ENCODE measurements at regions not wholly inside any gene's neighbourhood (a gene's known extent, or its start where the extent isn't known, plus 50 kb on each side); places are given as distances from the start of the nearest gene placed in this dataset.

- peaks cover 0 to 4% (median 0%) of the 10 kb centered on the region in 3 donors for H3K27me3 ChIP-seq (ENCODE audit: control insufficient read depth in 3 of 3, insufficient read depth in 3 of 3, low read length in 3 of 3)
- no peak overlapping the region for H3K9ac ChIP-seq (ENCODE audit: low read depth in 1 of 3, low read length in 3 of 3)
- no peaks in the 10 kb centered on the region for H3K4me1 ChIP-seq (ENCODE audit: control insufficient read depth in 3 of 3, insufficient read depth in 3 of 3, low read length in 3 of 3)
- no peaks in the 10 kb centered on the region for H3K36me3 ChIP-seq (ENCODE audit: control insufficient read depth in 3 of 3, insufficient read depth in 3 of 3, low read length in 3 of 3)
- H3K27ac ChIP-seq (ENCODE audit: low read depth, low read length): no peak overlapping the region
- H3K4me3 ChIP-seq (ENCODE audit: low read length in 3 of 3): no peak overlapping the region
- H3K9me3 ChIP-seq (ENCODE audit: control insufficient read depth in 3 of 3, low read length in 3 of 3): no peaks in the 10 kb centered on the region
Measured at GRCh38 chr11:122604621-122605020, 50.9 kb upstream of the UBASH3B start.

DNA sequence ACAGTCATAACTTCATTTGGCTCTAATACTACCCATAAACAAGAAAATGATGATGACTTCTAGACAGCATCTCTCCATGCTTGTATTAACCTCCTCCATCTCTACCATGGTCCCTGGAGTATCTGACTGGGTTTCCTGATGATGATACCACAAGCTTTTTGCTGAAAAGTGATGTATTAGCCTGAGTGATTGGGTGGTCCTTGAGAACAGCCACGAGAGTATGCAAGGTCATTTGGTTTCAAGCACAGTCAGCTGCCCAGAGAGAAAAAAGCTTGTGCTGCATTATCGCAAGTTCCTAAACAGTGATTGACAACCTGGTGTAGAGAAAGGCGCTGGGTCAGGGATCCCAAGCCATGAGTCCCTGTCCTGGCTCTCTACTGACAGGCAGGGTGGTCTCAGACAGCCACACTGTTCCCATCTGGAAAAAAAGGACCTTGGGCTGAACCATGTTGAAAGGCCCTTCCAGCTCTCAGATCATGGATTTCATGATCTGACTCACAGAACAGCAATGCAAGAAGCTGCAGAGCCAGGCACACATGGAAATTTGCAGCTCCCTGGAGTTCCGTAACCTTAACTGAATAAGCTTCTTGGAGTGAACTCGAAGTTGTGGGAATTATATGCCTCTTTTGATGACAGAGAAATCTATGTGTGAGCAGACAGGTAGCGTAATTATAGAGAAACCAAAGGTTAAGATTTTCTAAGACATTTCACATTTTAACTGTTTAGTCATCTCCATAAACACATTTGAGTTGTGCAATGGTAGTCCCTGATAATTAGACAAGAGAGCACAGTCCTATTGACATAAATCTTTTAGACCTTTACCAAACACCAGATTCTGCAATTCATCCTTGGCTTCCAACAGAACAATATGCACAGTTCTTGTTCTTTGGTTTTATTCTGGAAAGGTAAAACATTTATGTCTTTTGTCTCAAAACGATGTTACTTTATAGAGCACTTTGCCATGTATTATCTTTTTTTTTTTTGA, 54.1 kb upstream of the UBASH3B start:
- no peak overlapping the region for H3K27ac ChIP-seq (ENCODE audit: low read depth, low read length)
- H3K9ac ChIP-seq (ENCODE audit: low read depth in 1 of 3, low read length in 3 of 3): no peak overlapping the region
- H3K4me1 ChIP-seq (ENCODE audit: control insufficient read depth in 3 of 3, insufficient read depth in 3 of 3, low read length in 3 of 3): no peaks in the 10 kb centered on the region
- H3K27me3 ChIP-seq (ENCODE audit: control insufficient read depth in 3 of 3, insufficient read depth in 3 of 3, low read length in 3 of 3): peaks cover 0 to 4% (median 3%) of the 10 kb centered on the region in 3 donors
- no peaks in the 10 kb centered on the region for H3K9me3 ChIP-seq (ENCODE audit: control insufficient read depth in 3 of 3, low read length in 3 of 3)
- H3K36me3 ChIP-seq (ENCODE audit: control insufficient read depth in 3 of 3, insufficient read depth in 3 of 3, low read length in 3 of 3): no peaks in the 10 kb centered on the region
- H3K4me3 ChIP-seq (ENCODE audit: low read length in 3 of 3): no peak overlapping the region

GRCh38 chr11:122600290-122600689, 55.2 kb upstream of the UBASH3B start:
- Histone ChIP-seq H3K4me3 (ENCODE audit: low read length in 3 of 3) (no peak overlapping the region), H3K36me3 (ENCODE audit: control insufficient read depth in 3 of 3, insufficient read depth in 3 of 3, low read length in 3 of 3) (no peaks in the 10 kb centered on the region), H3K27me3 (ENCODE audit: control insufficient read depth in 3 of 3, insufficient read depth in 3 of 3, low read length in 3 of 3) (peaks cover 0 to 4% (median 3%) of the 10 kb centered on the region in 3 donors), H3K9me3 (ENCODE audit: control insufficient read depth in 3 of 3, low read length in 3 of 3) (no peaks in the 10 kb centered on the region), H3K9ac (ENCODE audit: low read depth in 1 of 3, low read length in 3 of 3) (no peak overlapping the region), H3K4me1 (ENCODE audit: control insufficient read depth in 3 of 3, insufficient read depth in 3 of 3, low read length in 3 of 3) (no peaks in the 10 kb centered on the region), H3K27ac (ENCODE audit: low read depth, low read length) (no peak overlapping the region)

DNA sequence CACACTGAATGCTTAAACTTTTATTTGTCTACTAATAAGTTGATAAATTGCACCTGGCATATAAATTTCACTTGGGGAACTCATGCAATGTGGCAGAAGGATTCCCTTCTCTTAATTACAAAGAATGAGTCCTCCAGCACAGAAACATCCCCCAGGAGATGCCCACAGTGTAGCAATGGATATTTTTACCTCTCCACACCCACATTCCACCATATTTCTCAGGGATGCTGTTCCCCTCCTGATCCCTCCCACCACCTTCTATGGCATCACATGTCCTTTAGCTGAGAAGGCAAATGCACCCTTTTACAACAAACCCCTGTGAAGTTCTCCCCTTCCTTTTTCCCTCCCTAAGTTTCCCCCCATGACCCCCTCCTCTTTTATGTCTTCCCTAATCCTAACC, 56.1 kb upstream of the UBASH3B start:
- no peaks in the 10 kb centered on the region for H3K4me1 ChIP-seq (ENCODE audit: control insufficient read depth in 3 of 3, insufficient read depth in 3 of 3, low read length in 3 of 3)
- no peak overlapping the region for H3K9ac ChIP-seq (ENCODE audit: low read depth in 1 of 3, low read length in 3 of 3)
- no peaks in the 10 kb centered on the region for H3K36me3 ChIP-seq (ENCODE audit: control insufficient read depth in 3 of 3, insufficient read depth in 3 of 3, low read length in 3 of 3)

DNA sequence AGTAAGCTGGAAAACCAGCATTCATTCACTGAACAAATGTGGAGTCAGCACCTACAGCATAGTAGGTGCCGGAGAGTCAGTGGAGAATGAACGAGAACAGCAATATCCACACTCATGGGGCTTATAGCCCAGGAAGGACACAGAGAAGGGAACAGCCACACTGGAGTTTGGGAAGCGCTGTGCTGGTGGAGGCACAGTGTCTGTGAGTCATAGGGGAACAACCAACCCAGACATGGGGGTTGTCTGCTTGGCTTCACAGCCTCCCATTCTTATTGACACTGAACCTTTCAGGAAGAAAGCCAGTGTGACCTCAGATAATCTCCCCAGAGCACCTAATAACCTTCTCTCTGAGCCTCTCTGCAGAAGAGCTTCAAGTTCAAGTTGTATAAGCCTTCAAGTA, 56.6 kb upstream of the UBASH3B start:
- no peaks in the 10 kb centered on the region for H3K36me3 ChIP-seq (ENCODE audit: control insufficient read depth in 3 of 3, insufficient read depth in 3 of 3, low read length in 3 of 3)
- no peaks in the 10 kb centered on the region for H3K4me1 ChIP-seq (ENCODE audit: control insufficient read depth in 3 of 3, insufficient read depth in 3 of 3, low read length in 3 of 3)
- no peak overlapping the region for H3K27ac ChIP-seq (ENCODE audit: low read depth, low read length)
- H3K9ac ChIP-seq (ENCODE audit: low read depth in 1 of 3, low read length in 3 of 3): no peak overlapping the region
- peaks cover 0 to 3% (median 0%) of the 10 kb centered on the region in 3 donors for H3K27me3 ChIP-seq (ENCODE audit: control insufficient read depth in 3 of 3, insufficient read depth in 3 of 3, low read length in 3 of 3)
- no peaks in the 10 kb centered on the region for H3K9me3 ChIP-seq (ENCODE audit: control insufficient read depth in 3 of 3, low read length in 3 of 3)
- H3K4me3 ChIP-seq (ENCODE audit: low read length in 3 of 3): no peak overlapping the region

More for the DNA sequence above, 56.1 kb upstream of the UBASH3B start:
- no peak overlapping the region for H3K27ac ChIP-seq (ENCODE audit: low read depth, low read length)
- no peaks in the 10 kb centered on the region for H3K9me3 ChIP-seq (ENCODE audit: control insufficient read depth in 3 of 3, low read length in 3 of 3)
- H3K27me3 ChIP-seq (ENCODE audit: control insufficient read depth in 3 of 3, insufficient read depth in 3 of 3, low read length in 3 of 3): peaks cover 0 to 3% (median under 1%) of the 10 kb centered on the region in 3 donors
- H3K4me3 ChIP-seq (ENCODE audit: low read length in 3 of 3): no peak overlapping the region

- no peak overlapping the region for H3K27ac ChIP-seq (ENCODE audit: low read depth, low read length)
- no peaks in the 10 kb centered on the region for H3K36me3 ChIP-seq (ENCODE audit: control insufficient read depth in 3 of 3, insufficient read depth in 3 of 3, low read length in 3 of 3)
Measured at GRCh38 chr11:122597511-122597910, 58.0 kb upstream of the UBASH3B start.

GRCh38 chr11:122594986-122595645, 60.4 kb upstream of the UBASH3B start:
- Histone ChIP-seq H3K9ac (ENCODE audit: low read depth in 1 of 3, low read length in 3 of 3) (no peak overlapping the region), H3K9me3 (ENCODE audit: control insufficient read depth in 3 of 3, low read length in 3 of 3) (no peaks in the 10 kb centered on the region), H3K27me3 (ENCODE audit: control insufficient read depth in 3 of 3, insufficient read depth in 3 of 3, low read length in 3 of 3) (peaks cover 0 to 7% (median 2%) of the 10 kb centered on the region in 3 donors), H3K36me3 (ENCODE audit: control insufficient read depth in 3 of 3, insufficient read depth in 3 of 3, low read length in 3 of 3) (no peaks in the 10 kb centered on the region), H3K27ac (ENCODE audit: low read depth, low read length) (no peak overlapping the region), H3K4me1 (ENCODE audit: control insufficient read depth in 3 of 3, insufficient read depth in 3 of 3, low read length in 3 of 3) (no peaks in the 10 kb centered on the region), H3K4me3 (ENCODE audit: low read length in 3 of 3) (no peak overlapping the region)

More at GRCh38 chr11:122597511-122597910, 58.0 kb upstream of the UBASH3B start:
- Histone ChIP-seq H3K9ac (ENCODE audit: low read depth in 1 of 3, low read length in 3 of 3) (no peak overlapping the region), H3K9me3 (ENCODE audit: control insufficient read depth in 3 of 3, low read length in 3 of 3) (no peaks in the 10 kb centered on the region), H3K4me3 (ENCODE audit: low read length in 3 of 3) (no peak overlapping the region), H3K4me1 (ENCODE audit: control insufficient read depth in 3 of 3, insufficient read depth in 3 of 3, low read length in 3 of 3) (no peaks in the 10 kb centered on the region), H3K27me3 (ENCODE audit: control insufficient read depth in 3 of 3, insufficient read depth in 3 of 3, low read length in 3 of 3) (peaks cover 0 to 7% (median 2%) of the 10 kb centered on the region in 3 donors)

DNA sequence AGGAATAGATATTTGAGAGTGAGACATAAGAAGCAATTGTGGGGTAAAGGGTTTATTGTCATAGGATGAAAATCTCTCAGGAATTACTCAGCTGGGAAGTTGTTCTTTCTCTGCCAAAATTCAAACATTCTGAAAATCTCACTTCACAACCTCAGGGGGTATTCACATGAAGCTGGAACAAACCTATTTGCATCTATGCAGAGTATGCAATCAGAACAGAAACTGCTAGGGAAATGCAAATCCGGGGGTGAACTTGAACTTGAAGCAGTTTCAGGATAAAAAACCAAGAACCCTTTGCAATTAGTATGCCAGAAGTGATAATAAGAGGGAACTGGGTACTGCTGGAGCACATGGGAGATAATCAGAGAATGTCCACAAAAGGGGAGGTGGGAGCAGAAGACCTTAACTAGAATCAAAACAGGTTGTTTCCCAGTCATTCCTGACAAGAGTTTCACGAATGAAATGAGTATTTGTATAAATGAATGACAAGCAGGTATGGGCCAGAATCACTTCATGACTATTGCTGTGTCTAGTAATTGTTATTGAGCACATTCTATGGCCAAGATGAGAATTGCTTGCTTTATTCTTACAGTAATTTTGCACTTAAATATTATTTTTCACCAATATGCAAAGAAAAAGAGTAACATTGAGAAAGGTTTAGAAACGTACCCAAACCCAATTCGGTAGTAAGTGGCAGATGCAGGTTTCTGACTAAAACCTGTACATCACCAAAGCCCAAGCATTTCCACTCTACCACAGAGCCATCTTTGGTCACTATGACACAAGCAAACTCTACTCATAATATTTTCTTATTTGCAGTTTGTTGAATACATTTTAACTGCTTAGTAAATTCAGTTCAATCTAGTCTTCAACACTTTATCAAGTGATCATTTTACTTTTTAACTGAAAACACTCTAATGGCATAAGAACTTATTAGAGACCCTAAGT, 61.8 kb upstream of the UBASH3B start:
- Histone ChIP-seq H3K4me3 (ENCODE audit: low read length in 3 of 3) (no peak overlapping the region), H3K27me3 (ENCODE audit: control insufficient read depth in 3 of 3, insufficient read depth in 3 of 3, low read length in 3 of 3) (peaks cover 0 to 5% (median 2%) of the 10 kb centered on the region in 3 donors), H3K4me1 (ENCODE audit: control insufficient read depth in 3 of 3, insufficient read depth in 3 of 3, low read length in 3 of 3) (no peaks in the 10 kb centered on the region)

GRCh38 chr11:122592641-122593040, 62.9 kb upstream of the UBASH3B start:
- H3K4me3 ChIP-seq (ENCODE audit: low read length in 3 of 3): no peak overlapping the region
- H3K4me1 ChIP-seq (ENCODE audit: control insufficient read depth in 3 of 3, insufficient read depth in 3 of 3, low read length in 3 of 3): no peaks in the 10 kb centered on the region
- H3K36me3 ChIP-seq (ENCODE audit: control insufficient read depth in 3 of 3, insufficient read depth in 3 of 3, low read length in 3 of 3): no peaks in the 10 kb centered on the region
- H3K27ac ChIP-seq (ENCODE audit: low read depth, low read length): no peak overlapping the region
- peaks cover 0 to 5% (median 4%) of the 10 kb centered on the region in 3 donors for H3K9me3 ChIP-seq (ENCODE audit: control insufficient read depth in 3 of 3, low read length in 3 of 3)
- peaks cover 0 to 4% (median 2%) of the 10 kb centered on the region in 3 donors for H3K27me3 ChIP-seq (ENCODE audit: control insufficient read depth in 3 of 3, insufficient read depth in 3 of 3, low read length in 3 of 3)
- no peak overlapping the region for H3K9ac ChIP-seq (ENCODE audit: low read depth in 1 of 3, low read length in 3 of 3)

More for the DNA sequence above, 61.8 kb upstream of the UBASH3B start:
- H3K9me3 ChIP-seq (ENCODE audit: control insufficient read depth in 3 of 3, low read length in 3 of 3): no peaks in the 10 kb centered on the region
- no peak overlapping the region for H3K27ac ChIP-seq (ENCODE audit: low read depth, low read length)
- no peak overlapping the region for H3K9ac ChIP-seq (ENCODE audit: low read depth in 1 of 3, low read length in 3 of 3)
- no peaks in the 10 kb centered on the region for H3K36me3 ChIP-seq (ENCODE audit: control insufficient read depth in 3 of 3, insufficient read depth in 3 of 3, low read length in 3 of 3)
